ENCODE measurements at regions not wholly inside any gene's neighbourhood (a gene's known extent, or its start where the extent isn't known, plus 50 kb on each side); places are given as distances from the start of the nearest gene placed in this dataset.

- TF ChIP-seq CTCF (conservative IDR thresholded peaks at IDR 0.05; ENCODE audit: low read length): no peak
- no peak for TF ChIP-seq EZH2phosphoT487 (IDR thresholded peaks at IDR 0.05; ENCODE audit: borderline replicate concordance)
These were observed 65.1 kb upstream of the POF1B start for GRCh38 chrX:85444613-85445012.
